ENCODE measurements at regions not wholly inside any gene's neighbourhood (a gene's known extent, or its start where the extent isn't known, plus 50 kb on each side); places are given as distances from the start of the nearest gene placed in this dataset.

DNA sequence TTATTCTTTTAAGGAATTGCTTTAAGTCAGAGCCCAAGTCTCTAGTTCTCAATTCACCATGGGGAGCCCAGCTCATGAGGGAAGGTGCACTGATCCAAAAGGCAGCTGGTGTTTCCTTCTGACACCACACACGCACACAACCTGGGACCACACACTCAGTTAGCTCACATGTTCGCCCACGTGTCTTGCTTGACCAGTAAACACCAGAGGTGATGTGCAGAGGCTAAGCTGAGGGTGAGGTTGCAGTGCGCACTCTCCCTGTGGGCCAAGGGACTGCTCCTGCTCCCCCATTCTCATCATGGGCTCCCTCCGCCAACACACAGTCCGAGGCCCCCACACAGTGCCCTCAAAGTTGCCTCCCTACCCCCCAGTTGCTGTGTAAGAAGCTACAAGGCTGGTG, 70.8 kb upstream of the BZW1 start:
- Histone ChIP-seq H3K9ac (ENCODE audit: low read depth in 1 of 2, low read length in 2 of 2) (no peak overlapping the region), H3K4me1 (ENCODE audit: control insufficient read depth in 4 of 4, insufficient read depth in 4 of 4, low read length in 3 of 4) (peaks cover 9 to 17% (median 11%) of the 10 kb centered on the region in 4 donors), H3K27ac (ENCODE audit: low read depth in 1 of 2, low read length in 2 of 2) (no peak overlapping the region), H3K4me3 (ENCODE audit: low read depth in 1 of 3, low read length in 3 of 3) (no peak overlapping the region), H3K27me3 (ENCODE audit: control insufficient read depth in 4 of 4, insufficient read depth in 4 of 4, low read length in 3 of 4) (no peaks in the 10 kb centered on the region), H3K36me3 (ENCODE audit: control insufficient read depth in 4 of 4, insufficient read depth in 3 of 4, low read depth in 1 of 4, low read length in 3 of 4) (no peaks in the 10 kb centered on the region), H3K9me3 (ENCODE audit: control insufficient read depth in 4 of 4, low read length in 3 of 4) (no peaks in the 10 kb centered on the region)
- 91% methylated on average over 6 of the region's 6 CpGs for WGBS
- TF ChIP-seq SP1 (IDR thresholded peaks at IDR 0.05) (no peak), NR2F2 (IDR thresholded peaks at IDR 0.05) (no peak), YY1 (IDR thresholded peaks at IDR 0.05) (no peak), HNF4G (IDR thresholded peaks at IDR 0.05) (no peak), HNF4A (conservative IDR thresholded peaks at IDR 0.05) (no peak), JUND (IDR thresholded peaks at IDR 0.05) (no peak), FOXA1 (IDR thresholded peaks at IDR 0.05) (no peak), RAD21 (IDR thresholded peaks at IDR 0.05) (no peak), REST (IDR thresholded peaks at IDR 0.05) (no peak), ZBTB33 (IDR thresholded peaks at IDR 0.05) (no peak), RXRA (IDR thresholded peaks at IDR 0.05) (no peak), MAX (IDR thresholded peaks at IDR 0.05) (no peak), TAF1 (conservative IDR thresholded peaks at IDR 0.05) (no peak), EGR1 (IDR thresholded peaks at IDR 0.05; ENCODE audit: low read depth in 2 of 2) (no peak)
- TF ChIP-seq, protein P1, sequence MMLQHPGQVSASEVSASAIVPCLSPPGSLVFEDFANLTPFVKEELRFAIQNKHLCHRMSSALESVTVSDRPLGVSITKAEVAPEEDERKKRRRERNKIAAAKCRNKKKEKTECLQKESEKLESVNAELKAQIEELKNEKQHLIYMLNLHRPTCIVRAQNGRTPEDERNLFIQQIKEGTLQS (IDR thresholded peaks at IDR 0.05), result no peak
- TF ChIP-seq, protein P2, sequence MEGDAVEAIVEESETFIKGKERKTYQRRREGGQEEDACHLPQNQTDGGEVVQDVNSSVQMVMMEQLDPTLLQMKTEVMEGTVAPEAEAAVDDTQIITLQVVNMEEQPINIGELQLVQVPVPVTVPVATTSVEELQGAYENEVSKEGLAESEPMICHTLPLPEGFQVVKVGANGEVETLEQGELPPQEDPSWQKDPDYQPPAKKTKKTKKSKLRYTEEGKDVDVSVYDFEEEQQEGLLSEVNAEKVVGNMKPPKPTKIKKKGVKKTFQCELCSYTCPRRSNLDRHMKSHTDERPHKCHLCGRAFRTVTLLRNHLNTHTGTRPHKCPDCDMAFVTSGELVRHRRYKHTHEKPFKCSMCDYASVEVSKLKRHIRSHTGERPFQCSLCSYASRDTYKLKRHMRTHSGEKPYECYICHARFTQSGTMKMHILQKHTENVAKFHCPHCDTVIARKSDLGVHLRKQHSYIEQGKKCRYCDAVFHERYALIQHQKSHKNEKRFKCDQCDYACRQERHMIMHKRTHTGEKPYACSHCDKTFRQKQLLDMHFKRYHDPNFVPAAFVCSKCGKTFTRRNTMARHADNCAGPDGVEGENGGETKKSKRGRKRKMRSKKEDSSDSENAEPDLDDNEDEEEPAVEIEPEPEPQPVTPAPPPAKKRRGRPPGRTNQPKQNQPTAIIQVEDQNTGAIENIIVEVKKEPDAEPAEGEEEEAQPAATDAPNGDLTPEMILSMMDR (IDR thresholded peaks at IDR 0.05; ENCODE audit: low read depth, low read length, missing input control), result no peak
- no peak for DNase-seq (ENCODE audit: low spot score)

Measured in liver (tissue), 8 donors.